ENCODE measurements at regions not wholly inside any gene's neighbourhood (a gene's known extent, or its start where the extent isn't known, plus 50 kb on each side); places are given as distances from the start of the nearest gene placed in this dataset.

- TF ChIP-seq CTCF (IDR thresholded peaks at IDR 0.05; ENCODE audit: low read length) (no peak), EZH2 (optimal IDR thresholded peaks at IDR 0.05; ENCODE audit: low read depth, low read length) (no peak), EZH2phosphoT487 (IDR thresholded peaks at IDR 0.05; ENCODE audit: low read length) (no peak)
Observed at GRCh38 chr18:65398347-65399075, 352.3 kb upstream of the CDH7 start.

Data from MM.1S (cell line).